ENCODE measurements at regions not wholly inside any gene's neighbourhood (a gene's known extent, or its start where the extent isn't known, plus 50 kb on each side); places are given as distances from the start of the nearest gene placed in this dataset.

DNA sequence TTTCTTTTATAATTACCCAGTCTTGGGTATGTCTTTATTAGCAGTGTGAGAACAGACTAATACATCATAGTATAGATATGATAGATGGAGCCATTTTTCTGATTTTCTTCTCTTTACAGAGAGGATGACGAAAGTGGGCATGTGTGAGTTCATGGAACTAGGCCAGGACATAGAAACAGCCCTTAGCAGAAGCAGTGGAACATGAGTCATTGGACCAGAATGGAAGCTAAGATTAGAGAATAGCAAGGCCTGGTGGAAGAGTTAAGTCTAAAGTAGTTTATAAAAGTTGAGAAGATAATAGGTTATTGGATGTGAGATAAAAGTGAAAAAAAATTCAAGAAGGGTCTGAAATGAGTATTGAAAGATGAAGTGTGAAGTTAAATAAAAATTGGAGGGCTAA, 97.0 kb upstream of the MPPED2 start:
- Histone ChIP-seq H3K4me1 (ENCODE audit: control insufficient read depth in 2 of 3, insufficient read depth in 2 of 3, low read depth in 1 of 3, low read length in 3 of 3) (no peaks in the 10 kb centered on the region), H3K36me3 (ENCODE audit: control insufficient read depth in 2 of 3, insufficient read depth in 3 of 3, low read length in 3 of 3) (no peaks in the 10 kb centered on the region), H3K9me3 (ENCODE audit: control insufficient read depth in 2 of 3, insufficient read depth in 1 of 3, low read length in 3 of 3) (no peaks in the 10 kb centered on the region), H3K4me3 (ENCODE audit: low read length in 3 of 3) (no peak overlapping the region), H3K27ac (ENCODE audit: low read depth in 2 of 2, low read length in 2 of 2) (no peak overlapping the region), H3K27me3 (ENCODE audit: control insufficient read depth, insufficient read depth, low read length) (no peaks in the 10 kb centered on the region), H3K9ac (ENCODE audit: low read length in 3 of 3) (no peak overlapping the region)
- intact Hi-C loops (cut with DNase I) = no loop called here
- no peak for DNase-seq
- TF ChIP-seq, protein P1, sequence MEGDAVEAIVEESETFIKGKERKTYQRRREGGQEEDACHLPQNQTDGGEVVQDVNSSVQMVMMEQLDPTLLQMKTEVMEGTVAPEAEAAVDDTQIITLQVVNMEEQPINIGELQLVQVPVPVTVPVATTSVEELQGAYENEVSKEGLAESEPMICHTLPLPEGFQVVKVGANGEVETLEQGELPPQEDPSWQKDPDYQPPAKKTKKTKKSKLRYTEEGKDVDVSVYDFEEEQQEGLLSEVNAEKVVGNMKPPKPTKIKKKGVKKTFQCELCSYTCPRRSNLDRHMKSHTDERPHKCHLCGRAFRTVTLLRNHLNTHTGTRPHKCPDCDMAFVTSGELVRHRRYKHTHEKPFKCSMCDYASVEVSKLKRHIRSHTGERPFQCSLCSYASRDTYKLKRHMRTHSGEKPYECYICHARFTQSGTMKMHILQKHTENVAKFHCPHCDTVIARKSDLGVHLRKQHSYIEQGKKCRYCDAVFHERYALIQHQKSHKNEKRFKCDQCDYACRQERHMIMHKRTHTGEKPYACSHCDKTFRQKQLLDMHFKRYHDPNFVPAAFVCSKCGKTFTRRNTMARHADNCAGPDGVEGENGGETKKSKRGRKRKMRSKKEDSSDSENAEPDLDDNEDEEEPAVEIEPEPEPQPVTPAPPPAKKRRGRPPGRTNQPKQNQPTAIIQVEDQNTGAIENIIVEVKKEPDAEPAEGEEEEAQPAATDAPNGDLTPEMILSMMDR (IDR thresholded peaks at IDR 0.05; ENCODE audit: borderline replicate concordance, extremely low read depth, insufficient read depth) = no peak
- no peak for FAIRE-seq

DNA sequence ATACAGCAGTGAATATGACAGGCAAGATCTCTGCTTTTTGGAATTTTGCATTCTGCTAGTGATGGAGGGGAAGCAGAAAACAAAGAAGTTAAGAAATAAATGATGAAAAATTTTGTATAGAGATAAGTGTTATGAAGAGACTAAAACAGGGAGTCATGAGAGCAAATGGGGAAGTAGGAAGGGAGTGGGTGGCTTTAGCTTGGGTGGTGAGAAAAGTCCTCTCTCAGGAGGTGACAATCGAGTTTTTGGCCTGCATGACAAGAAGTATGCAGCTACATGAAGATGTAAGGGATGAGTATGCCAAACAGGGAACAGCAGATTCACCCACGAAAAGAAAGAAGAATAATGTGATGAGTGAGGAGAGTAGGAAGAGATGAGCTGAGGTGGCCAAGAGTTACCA, 80.7 kb upstream of the MPPED2 start:
- H3K27ac ChIP-seq (ENCODE audit: low read depth in 2 of 2, low read length in 2 of 2) = no peak overlapping the region
- FAIRE-seq (no peak), DNase-seq (no peak)
- intact Hi-C loops (cut with DNase I) = no loop called here
- no peaks in the 10 kb centered on the region for H3K4me1 ChIP-seq (ENCODE audit: control insufficient read depth in 2 of 3, insufficient read depth in 2 of 3, low read depth in 1 of 3, low read length in 3 of 3)
- TF ChIP-seq, protein P1 (IDR thresholded peaks at IDR 0.05; ENCODE audit: borderline replicate concordance, extremely low read depth, insufficient read depth) = no peak
- H3K4me3 ChIP-seq (ENCODE audit: low read length in 3 of 3) = no peak overlapping the region
- no peaks in the 10 kb centered on the region for H3K9me3 ChIP-seq (ENCODE audit: control insufficient read depth in 2 of 3, insufficient read depth in 1 of 3, low read length in 3 of 3)
- no peaks in the 10 kb centered on the region for H3K36me3 ChIP-seq (ENCODE audit: control insufficient read depth in 2 of 3, insufficient read depth in 3 of 3, low read length in 3 of 3)
- no peaks in the 10 kb centered on the region for H3K27me3 ChIP-seq (ENCODE audit: control insufficient read depth, insufficient read depth, low read length)
- no peak overlapping the region for H3K9ac ChIP-seq (ENCODE audit: low read length in 3 of 3)

DNA sequence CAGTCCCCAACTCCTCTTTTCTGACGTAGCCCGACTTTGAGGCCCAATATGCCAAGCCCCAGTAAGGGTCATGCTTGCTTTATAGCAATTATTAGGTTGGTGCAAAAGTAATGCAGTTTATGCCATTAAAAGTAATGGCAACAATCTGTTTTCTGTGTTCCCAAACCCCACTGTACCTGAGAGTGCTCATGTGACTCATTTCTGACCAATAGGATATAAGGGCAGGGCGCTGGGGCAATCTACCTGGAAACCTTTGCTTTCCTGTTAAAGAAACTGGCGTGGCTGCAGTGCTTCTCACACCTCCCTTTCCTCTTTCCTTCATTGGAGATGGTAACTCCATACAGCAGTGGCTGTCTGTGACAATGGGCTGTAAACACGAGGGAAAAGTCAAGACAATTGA, 78.9 kb upstream of the MPPED2 start:
- H3K9me3 ChIP-seq (ENCODE audit: control insufficient read depth in 2 of 3, insufficient read depth in 1 of 3, low read length in 3 of 3) = no peaks in the 10 kb centered on the region
- TF ChIP-seq, protein P1 (IDR thresholded peaks at IDR 0.05; ENCODE audit: borderline replicate concordance, extremely low read depth, insufficient read depth) = no peak
- H3K27me3 ChIP-seq (ENCODE audit: control insufficient read depth, insufficient read depth, low read length) = no peaks in the 10 kb centered on the region
- no peak for FAIRE-seq
- DNase-seq = no peak
- H3K36me3 ChIP-seq (ENCODE audit: control insufficient read depth in 2 of 3, insufficient read depth in 3 of 3, low read length in 3 of 3) = no peaks in the 10 kb centered on the region
- H3K4me3 ChIP-seq (ENCODE audit: low read length in 3 of 3) = no peak overlapping the region
- intact Hi-C loops (cut with DNase I) = no loop called here
- no peak overlapping the region for H3K27ac ChIP-seq (ENCODE audit: low read depth in 2 of 2, low read length in 2 of 2)
- H3K4me1 ChIP-seq (ENCODE audit: control insufficient read depth in 2 of 3, insufficient read depth in 2 of 3, low read depth in 1 of 3, low read length in 3 of 3) = no peaks in the 10 kb centered on the region
- no peak overlapping the region for H3K9ac ChIP-seq (ENCODE audit: low read length in 3 of 3)

DNA sequence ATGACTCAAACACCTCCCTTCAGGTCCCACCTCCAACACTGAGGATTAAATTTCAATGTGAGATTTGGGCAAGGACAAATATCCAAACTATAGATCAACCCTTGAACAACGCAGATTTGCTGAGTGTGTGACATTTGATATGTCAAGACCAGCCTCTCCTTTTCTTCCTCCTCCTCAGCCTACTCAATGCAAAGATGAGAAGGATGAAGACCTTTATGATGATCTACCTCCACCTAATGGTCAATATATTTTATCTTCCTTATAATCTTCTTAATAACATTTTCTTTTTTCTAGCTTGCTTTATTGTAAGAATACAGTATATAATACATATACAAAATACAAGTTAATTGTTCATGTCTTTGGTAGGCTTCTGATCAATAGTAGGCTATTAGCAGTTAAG, 67.5 kb upstream of the MPPED2 start:
- no peak for FAIRE-seq
- intact Hi-C loops (cut with DNase I) = no loop called here
- no peaks in the 10 kb centered on the region for H3K4me1 ChIP-seq (ENCODE audit: control insufficient read depth in 2 of 3, insufficient read depth in 2 of 3, low read depth in 1 of 3, low read length in 3 of 3)

More for the DNA sequence above, 67.5 kb upstream of the MPPED2 start:
- Histone ChIP-seq H3K27ac (ENCODE audit: low read depth in 2 of 2, low read length in 2 of 2) (no peak overlapping the region), H3K36me3 (ENCODE audit: control insufficient read depth in 2 of 3, insufficient read depth in 3 of 3, low read length in 3 of 3) (no peaks in the 10 kb centered on the region), H3K9me3 (ENCODE audit: control insufficient read depth in 2 of 3, insufficient read depth in 1 of 3, low read length in 3 of 3) (no peaks in the 10 kb centered on the region), H3K27me3 (ENCODE audit: control insufficient read depth, insufficient read depth, low read length) (no peaks in the 10 kb centered on the region), H3K4me3 (ENCODE audit: low read length in 3 of 3) (no peak overlapping the region), H3K9ac (ENCODE audit: low read length in 3 of 3) (no peak overlapping the region)
- no peak for DNase-seq
- TF ChIP-seq, protein P1 (IDR thresholded peaks at IDR 0.05; ENCODE audit: borderline replicate concordance, extremely low read depth, insufficient read depth) = no peak

All from kidney (tissue), 13 donors.